HCT116 (cell line): ENCODE measurements at regions not wholly inside any gene's neighbourhood (a gene's known extent, or its start where the extent isn't known, plus 50 kb on each side); places are given as distances from the start of the nearest gene placed in this dataset.
"Not testable (repeated sequence)": the region's sequence is repeated elsewhere in the genome, so short reads cannot be mapped to it uniquely, and the experiment has no call there.

Experiments
- ATAC-seq: fragments of 200-7000 bp; cut with Tn5 transposase; 2 replicates; pipeline ENCODE4 v1.9.1; 2020; ENCODE audit warnings: mild to moderate bottlenecking, moderate library complexity
- BruUV-seq: library from RNA; stranded (reverse); fragments of 400-500 nt; replicated peaks from 2 replicates; lab custom pipeline; 2021; lab: Mats Ljungman, UMichigan
- CTCF ChIA-PET: fragments of 300-600 bp; sonication (Branson Sonifier 250); formaldehyde crosslinking; loops from one replicate; lab custom pipeline; 2021; ENCODE audit warnings: antibody characterized with exemption; lab: Charles Lee
- POLR2A ChIA-PET: fragments of 300-600, 350-600 bp; sonication (Branson Sonifier 250); formaldehyde crosslinking; loops from one replicate; lab custom pipeline; 2021; ENCODE audit warnings: antibody characterized with exemption; lab: Charles Lee
- RAD21 ChIA-PET, 2 experiments: fragments of 300-600 bp; sonication (Branson Sonifier 250); formaldehyde crosslinking; loops; one replicate each; lab custom pipeline; 2023; ENCODE audit warnings: low total read pairs in 2 of 2; ENCODE audit not compliant: uncharacterized antibody in 2 of 2, unreplicated experiment in 2 of 2, low non-redundant PET in 1 of 2; lab: Charles Lee
- DNase-seq: peaks from one replicate; pipeline ENCODE4 v3.0.0-alpha.2; 2010; ENCODE audit warnings: low read depth, low spot score
- H2AFZ ChIP-seq: fragments of 200-600 bp; shearing (Covaris generic), sonication (generic); 2 replicates; pipeline ENCODE4 v1.6.1; 2017; ENCODE audit warnings: low read depth, mixed run types, mixed read lengths, antibody characterized with exemption, low read length; ENCODE audit not compliant: poor library complexity, severe bottlenecking
- H3K27ac ChIP-seq: 2 replicates; pipeline ENCODE4 v1.5.1; 2012; ENCODE audit warnings: low read depth, low read length
- H3K27me3 ChIP-seq: fragments of 200-600 bp; sonication (generic); 2 replicates; pipeline ENCODE4 v1.6.1; 2016; ENCODE audit warnings: mixed run types, low read length, mixed read lengths; ENCODE audit not compliant: insufficient read depth
- H3K36me3 ChIP-seq, 2 experiments: fragments of 200-500 bp in 1 of 2; fragments of 200-600 bp in 1 of 2; sonication (Bioruptor generic) in 1 of 2; sonication (generic) in 1 of 2; 2 replicates each; pipeline versions ENCODE4 v1.5.1 to v1.6.1; 2014 to 2016; ENCODE audit warnings: low read length in 2 of 2, inconsistent platforms in 1 of 2, mixed read lengths in 1 of 2, mixed run types in 1 of 2; ENCODE audit not compliant: insufficient read depth in 2 of 2, control insufficient read depth in 1 of 2
- H3K4me1 ChIP-seq, 2 experiments: fragments of 200-600 bp in 1 of 2; sonication (generic) in 1 of 2; 2 replicates each; pipeline versions ENCODE4 v1.5.1 to v1.6.1; 2012 to 2017; ENCODE audit warnings: low read length in 2 of 2, inconsistent platforms in 1 of 2, mild to moderate bottlenecking in 1 of 2, mixed read lengths in 1 of 2, mixed run types in 1 of 2, moderate library complexity in 1 of 2; ENCODE audit not compliant: insufficient read depth in 2 of 2, control insufficient read depth in 1 of 2
- H3K4me2 ChIP-seq: fragments of 200-600 bp; sonication (generic); 2 replicates; pipeline ENCODE4 v1.6.1; 2017; ENCODE audit warnings: mixed run types, low read length, mixed read lengths
- H3K4me3 ChIP-seq, 2 experiments: fragments of 200-600 bp in 1 of 2; sonication (generic) in 1 of 2; replicated peaks in 1 of 2; 2 replicates each; pipeline ENCODE4 v1.5.1; 2011 to 2016; ENCODE audit warnings: low read length in 2 of 2, control low read depth in 1 of 2, low read depth in 1 of 2, mild to moderate bottlenecking in 1 of 2, mixed read lengths in 1 of 2, mixed run types in 1 of 2
- H3K79me2 ChIP-seq: fragments of 200-600 bp; sonication (generic); 2 replicates; pipeline ENCODE4 v1.6.1; 2017; ENCODE audit warnings: mild to moderate bottlenecking, mixed run types, low read length, moderate library complexity, mixed read lengths; ENCODE audit not compliant: insufficient read depth
- H3K9ac ChIP-seq: fragments of 200-600 bp; sonication (generic); 2 replicates; pipeline ENCODE4 v1.6.1; 2016; ENCODE audit warnings: low read length, mixed read lengths
- H3K9me2 ChIP-seq: fragments of 200-600 bp; sonication (generic), shearing (Covaris generic); 2 replicates; pipeline ENCODE4 v1.6.1; 2017; ENCODE audit warnings: mixed run types, mild to moderate bottlenecking, moderate library complexity; ENCODE audit not compliant: insufficient read depth
- H3K9me3 ChIP-seq, 2 experiments: fragments of 200-500 bp in 1 of 2; fragments of 200-600 bp in 1 of 2; sonication (Bioruptor generic) in 1 of 2; sonication (generic) in 1 of 2; 2 replicates each; pipeline ENCODE4 v1.6.1; 2014 to 2017; ENCODE audit warnings: low read length in 2 of 2, mixed read lengths in 2 of 2, inconsistent platforms in 1 of 2, low read depth in 1 of 2, mild to moderate bottlenecking in 1 of 2, mixed run types in 1 of 2, moderate library complexity in 1 of 2; ENCODE audit not compliant: control insufficient read depth in 1 of 2, insufficient read depth in 1 of 2
- H4K20me1 ChIP-seq: fragments of 200-600 bp; sonication (generic), shearing (Covaris generic); 2 replicates; pipeline ENCODE4 v1.6.1; 2017; ENCODE audit warnings: mixed run types, mild to moderate bottlenecking, moderate library complexity; ENCODE audit not compliant: insufficient read depth
- CBX3 ChIP-seq: IDR thresholded peaks from 2 replicates; pipeline ENCODE4 v1.6.1; 2012; ENCODE audit warnings: low read depth
- EGR1 ChIP-seq: IDR thresholded peaks from 2 replicates; pipeline ENCODE4 v1.6.1; 2012; ENCODE audit warnings: low read depth
- EZH2 ChIP-seq: fragments of 200-600 bp; sonication (generic); IDR thresholded peaks from 2 replicates; pipeline ENCODE4 v1.6.1; 2017; ENCODE audit warnings: antibody characterized with exemption, mixed run types
- EZH2phosphoT487 ChIP-seq: fragments of 200-600 bp; IDR thresholded peaks from 2 replicates; pipeline ENCODE4 v1.6.1; 2018; ENCODE audit warnings: antibody characterized with exemption, borderline replicate concordance
- FOSL1 ChIP-seq: IDR thresholded peaks from 2 replicates; pipeline ENCODE4 v1.6.1; 2012; ENCODE audit warnings: low read depth
- JUND ChIP-seq: IDR thresholded peaks from 2 replicates; pipeline ENCODE4 v1.6.1; 2012
- POLR2AphosphoS5 ChIP-seq: IDR thresholded peaks from 2 replicates; pipeline ENCODE4 v1.6.1; 2011; ENCODE audit warnings: mild to moderate bottlenecking, low read depth, low read length, moderate library complexity
- REST ChIP-seq: IDR thresholded peaks from 2 replicates; pipeline ENCODE4 v1.6.1; 2012; ENCODE audit warnings: low read depth
- SP1 ChIP-seq: IDR thresholded peaks from 2 replicates; pipeline ENCODE4 v1.6.1; 2012; ENCODE audit warnings: low read depth
- TCF7L2 ChIP-seq: IDR thresholded peaks from 2 replicates; pipeline ENCODE4 v1.7.0; 2011; ENCODE audit warnings: borderline replicate concordance, inconsistent platforms; ENCODE audit not compliant: insufficient read depth, insufficient read length; ENCODE audit errors: extremely low read depth
- ZBTB33 ChIP-seq: IDR thresholded peaks from 2 replicates; pipeline ENCODE4 v1.6.1; 2011; ENCODE audit warnings: mild to moderate bottlenecking, low read length, moderate library complexity; ENCODE audit not compliant: insufficient replicate concordance; ENCODE audit errors: extremely low read depth
- ZNF274 ChIP-seq: fragments of 200-500 bp; sonication (Bioruptor generic); IDR thresholded peaks from 2 replicates; pipeline ENCODE4 v1.6.1; 2014; ENCODE audit warnings: mild to moderate bottlenecking, low read depth, low read length, inconsistent platforms
- intact Hi-C: fragments of 100-400 bp; cut with micrococcal nuclease; formaldehyde crosslinking; loops from 2 replicates; pipeline ENCODE4 v1.10.0; 2022

DNA sequence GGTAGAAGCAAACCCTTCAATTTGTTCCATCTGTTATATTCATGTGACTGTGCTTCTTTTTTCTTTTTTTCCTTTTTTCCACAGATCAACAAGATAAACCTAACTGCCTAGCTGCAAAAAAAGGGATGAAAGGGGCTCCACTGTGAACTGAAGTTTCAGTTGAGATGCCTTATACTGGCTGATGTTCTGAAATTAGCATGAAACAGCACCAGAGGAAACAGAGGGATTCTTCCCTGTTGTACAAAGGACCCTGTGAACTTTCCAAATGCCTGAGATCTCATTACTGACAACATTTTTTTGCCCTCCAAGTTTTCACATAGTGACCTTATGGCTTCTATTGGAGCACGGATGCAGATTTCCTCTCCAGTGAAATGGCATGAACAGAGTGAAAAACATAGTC lies 302.7 kb upstream of the TFAP2D start:
- H3K4me1 ChIP-seq, result no peaks in the 10 kb centered on the region
- intact Hi-C loops, result no loop called here
- H4K20me1 ChIP-seq, result no peaks in the 10 kb centered on the region
- H3K27ac ChIP-seq, result no peak overlapping the region
- H3K4me3 ChIP-seq, result no peak overlapping the region
- H3K27me3 ChIP-seq, result no peaks in the 10 kb centered on the region
- H3K79me2 ChIP-seq, result no peaks in the 10 kb centered on the region
- CTCF ChIA-PET, result no interaction called here
- no TSS peak for BruUV-seq
- TF ChIP-seq EGR1, result no peak
- TF ChIP-seq EZH2, result no peak
- TF ChIP-seq POLR2AphosphoS5, result no peak
- TF ChIP-seq TCF7L2, result no peak
- TF ChIP-seq CBX3, result no peak
- TF ChIP-seq JUND, result no peak
- TF ChIP-seq EZH2phosphoT487, result no peak
- no peak for TF ChIP-seq ZNF274
- TF ChIP-seq REST, result no peak
- no peak for TF ChIP-seq SP1
- no peak for TF ChIP-seq ZBTB33
- TF ChIP-seq FOSL1, result no peak
- H3K4me2 ChIP-seq, result no peak overlapping the region
- H3K9ac ChIP-seq, result no peak overlapping the region
- no peak for ATAC-seq
- RAD21 ChIA-PET, result no interaction called here
- no peaks in the 10 kb centered on the region for H3K9me2 ChIP-seq
- no peak overlapping the region for H2AFZ ChIP-seq
- no peaks in the 10 kb centered on the region for H3K36me3 ChIP-seq
- POLR2A ChIA-PET, result no interaction called here
- no peak for DNase-seq
- peaks cover 4 to 15% of the 10 kb centered on the region in 2 experiments; a peak in 2 of 4 replicates for H3K9me3 ChIP-seq

- H3K4me2 ChIP-seq, RAD21 ChIA-PET, H3K9me2 ChIP-seq, H3K36me3 ChIP-seq, H3K4me1 ChIP-seq, H2AFZ ChIP-seq, H4K20me1 ChIP-seq, DNase-seq, H3K27me3 ChIP-seq, H3K27ac ChIP-seq, H3K9me3 ChIP-seq, CTCF ChIA-PET, BruUV-seq, intact Hi-C loops, ATAC-seq, H3K4me3 ChIP-seq, POLR2A ChIA-PET, H3K79me2 ChIP-seq, H3K9ac ChIP-seq: not testable (repeated sequence)
Measured at GRCh38 chr6:50421041-50421440, 292.3 kb upstream of the TFAP2D start.
